ENCODE measurements at regions not wholly inside any gene's neighbourhood (a gene's known extent, or its start where the extent isn't known, plus 50 kb on each side); places are given as distances from the start of the nearest gene placed in this dataset.

DNA sequence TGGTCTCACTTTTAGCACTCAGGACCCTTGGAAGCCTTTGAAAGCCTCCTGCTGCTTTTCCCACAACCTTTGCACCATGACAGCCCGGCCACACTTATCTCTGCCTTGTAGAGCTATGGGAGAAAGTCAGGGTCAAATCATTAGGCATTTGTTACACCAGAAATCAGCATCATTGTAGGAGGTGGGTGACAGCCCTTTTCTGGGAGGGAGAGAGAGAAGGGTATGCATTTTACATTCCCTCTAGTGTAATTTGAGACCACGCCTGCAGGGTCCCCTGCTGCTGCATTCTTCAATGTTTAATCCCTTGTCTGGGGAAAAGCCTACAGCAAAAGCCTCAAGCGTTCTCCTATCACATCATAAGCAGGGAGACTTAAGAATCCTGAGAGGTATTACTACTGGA, 766.8 kb upstream of the FAM98A start:
- Histone ChIP-seq H3K4me1 (no peaks in the 10 kb centered on the region), H3K4me3 (no peak overlapping the region), H3K36me3 (no peaks in the 10 kb centered on the region), H3K9me3 (no peaks in the 10 kb centered on the region), H3K27me3 (peaks cover 0 to 5% (median 0%) of the 10 kb centered on the region in 7 donors), H3K27ac (no peak overlapping the region)
- WGBS, 2 donors: 22 to 30% methylated on average over 3 of the region's 3 CpGs
- TF ChIP-seq, protein P1, sequence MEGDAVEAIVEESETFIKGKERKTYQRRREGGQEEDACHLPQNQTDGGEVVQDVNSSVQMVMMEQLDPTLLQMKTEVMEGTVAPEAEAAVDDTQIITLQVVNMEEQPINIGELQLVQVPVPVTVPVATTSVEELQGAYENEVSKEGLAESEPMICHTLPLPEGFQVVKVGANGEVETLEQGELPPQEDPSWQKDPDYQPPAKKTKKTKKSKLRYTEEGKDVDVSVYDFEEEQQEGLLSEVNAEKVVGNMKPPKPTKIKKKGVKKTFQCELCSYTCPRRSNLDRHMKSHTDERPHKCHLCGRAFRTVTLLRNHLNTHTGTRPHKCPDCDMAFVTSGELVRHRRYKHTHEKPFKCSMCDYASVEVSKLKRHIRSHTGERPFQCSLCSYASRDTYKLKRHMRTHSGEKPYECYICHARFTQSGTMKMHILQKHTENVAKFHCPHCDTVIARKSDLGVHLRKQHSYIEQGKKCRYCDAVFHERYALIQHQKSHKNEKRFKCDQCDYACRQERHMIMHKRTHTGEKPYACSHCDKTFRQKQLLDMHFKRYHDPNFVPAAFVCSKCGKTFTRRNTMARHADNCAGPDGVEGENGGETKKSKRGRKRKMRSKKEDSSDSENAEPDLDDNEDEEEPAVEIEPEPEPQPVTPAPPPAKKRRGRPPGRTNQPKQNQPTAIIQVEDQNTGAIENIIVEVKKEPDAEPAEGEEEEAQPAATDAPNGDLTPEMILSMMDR (IDR thresholded peaks at IDR 0.05): no peak
- intact Hi-C loops (cut with DNase I): no loop called here
- ATAC-seq (no peak), DNase-seq (no peak)

DNA sequence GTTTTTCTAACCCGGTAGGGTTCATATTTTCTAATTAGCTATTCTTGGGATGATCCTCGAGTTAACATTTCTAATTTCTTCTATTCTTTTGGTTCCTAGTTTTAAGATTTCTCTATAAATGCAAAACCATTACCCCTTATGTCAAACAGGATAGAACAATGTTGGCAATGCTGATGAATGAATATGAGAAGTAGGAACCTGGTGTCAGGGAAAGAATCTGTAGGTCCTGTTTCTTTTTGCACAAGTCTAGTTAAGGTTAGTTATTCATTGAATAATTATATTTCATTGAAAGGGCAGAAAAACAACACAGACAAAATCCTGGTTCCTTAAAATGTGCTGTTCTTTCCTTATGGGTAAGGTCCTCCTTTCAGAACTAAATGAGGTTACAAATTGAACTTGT, 766.4 kb upstream of the FAM98A start:
- Histone ChIP-seq H3K27ac (no peak overlapping the region), H3K36me3 (no peaks in the 10 kb centered on the region), H3K9me3 (no peaks in the 10 kb centered on the region), H3K27me3 (peaks cover 0 to 5% (median 0%) of the 10 kb centered on the region in 7 donors), H3K4me3 (no peak overlapping the region), H3K4me1 (no peaks in the 10 kb centered on the region)
- ATAC-seq (no peak), DNase-seq (no peak)
- WGBS, 2 donors: 81 to 83% methylated on average over 2 of the region's 2 CpGs
- TF ChIP-seq, protein P1 (IDR thresholded peaks at IDR 0.05): no peak
- intact Hi-C loops (cut with DNase I): no loop called here

DNA sequence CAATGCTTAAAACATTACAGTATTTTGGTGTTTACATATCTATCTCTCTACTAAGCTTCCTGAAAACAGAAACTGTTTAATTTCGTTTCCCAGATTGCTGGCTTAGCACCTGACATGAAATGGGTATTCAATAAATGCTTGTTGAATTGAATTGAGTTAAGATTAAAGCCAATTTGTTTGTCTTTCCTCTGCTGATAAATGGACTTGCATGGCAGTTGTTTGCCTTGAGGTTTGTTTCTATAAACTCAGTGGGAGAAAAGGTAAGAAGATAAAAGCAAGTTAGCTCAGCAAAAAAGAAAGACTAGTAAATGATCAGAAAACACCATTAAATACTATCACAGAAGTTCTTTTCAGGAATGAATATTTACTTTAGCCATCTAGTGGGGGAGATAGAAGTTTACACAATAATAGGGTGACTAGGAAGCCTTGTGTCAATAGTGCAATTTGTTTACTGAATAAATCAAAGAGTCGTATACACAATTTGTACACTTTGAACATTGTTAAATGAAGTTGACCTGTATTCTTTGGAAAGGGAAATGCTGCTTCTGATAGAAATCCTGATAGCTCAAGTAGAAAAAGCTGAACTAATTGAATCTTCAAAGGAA, 754.5 kb upstream of the FAM98A start:
- DNase-seq: no peak
- Histone ChIP-seq H3K4me1 (no peaks in the 10 kb centered on the region), H3K9me3 (no peaks in the 10 kb centered on the region), H3K36me3 (no peaks in the 10 kb centered on the region), H3K27ac (no peak overlapping the region), H3K4me3 (no peak overlapping the region), H3K27me3 (no peaks in the 10 kb centered on the region)
- 52 to 68% methylated on average over 2 of the region's 2 CpGs for WGBS, 2 donors
- TF ChIP-seq, protein P1 (IDR thresholded peaks at IDR 0.05): no peak
- ATAC-seq: no peak
- intact Hi-C loops (cut with DNase I): no loop called here

DNA sequence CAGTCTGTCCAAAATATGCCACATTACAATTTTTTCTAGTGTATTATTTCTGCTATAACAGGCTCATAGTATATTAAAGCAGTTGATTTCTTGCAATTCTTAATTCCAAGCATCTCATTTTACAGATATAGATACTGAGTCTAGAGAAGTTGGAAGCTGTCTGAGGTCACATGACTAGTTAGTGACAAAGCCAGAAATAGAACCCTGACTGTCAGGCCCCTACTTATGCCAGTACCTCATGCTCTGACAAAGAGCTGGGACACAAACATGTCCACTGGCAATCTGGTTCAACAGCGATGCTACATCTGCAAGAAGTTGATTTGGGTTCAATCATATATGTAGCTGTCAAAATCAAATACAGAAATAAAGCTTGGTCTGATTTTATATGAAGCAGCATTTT, 750.4 kb upstream of the FAM98A start:
- ATAC-seq (no peak), DNase-seq (no peak)
- Histone ChIP-seq H3K4me3 (no peak overlapping the region), H3K27me3 (no peaks in the 10 kb centered on the region), H3K27ac (no peak overlapping the region), H3K9me3 (no peaks in the 10 kb centered on the region), H3K4me1 (no peaks in the 10 kb centered on the region), H3K36me3 (no peaks in the 10 kb centered on the region)
- TF ChIP-seq, protein P1 (IDR thresholded peaks at IDR 0.05): no peak
- intact Hi-C loops (cut with DNase I): no loop called here
- 26 to 54% methylated on average over 1 of the region's 1 CpG for WGBS, 2 donors

Data from heart right ventricle (tissue), 16 donors.